HUES64 (cell line): ENCODE measurements at regions not wholly inside any gene's neighbourhood (a gene's known extent, or its start where the extent isn't known, plus 50 kb on each side); places are given as distances from the start of the nearest gene placed in this dataset.
"Not testable (repeated sequence)": the region's sequence is repeated elsewhere in the genome, so short reads cannot be mapped to it uniquely, and the experiment has no call there.

Experiments used
- H3K27ac ChIP-seq: 2 replicates; pipeline ENCODE4 v1.7.0; 2013; ENCODE audit warnings: low read depth, low read length, inconsistent platforms
- H3K27me3 ChIP-seq: 2 replicates; pipeline ENCODE4 v1.6.1; 2013; ENCODE audit warnings: mild to moderate bottlenecking, low read length; ENCODE audit not compliant: insufficient read depth
- H3K36me3 ChIP-seq: 2 replicates; pipeline ENCODE4 v1.6.1; 2013; ENCODE audit warnings: mild to moderate bottlenecking, low read length; ENCODE audit not compliant: insufficient read depth
- H3K4me1 ChIP-seq: 2 replicates; pipeline ENCODE4 v1.6.1; 2013; ENCODE audit warnings: mild to moderate bottlenecking, low read length, moderate library complexity; ENCODE audit not compliant: insufficient read depth
- H3K4me3 ChIP-seq: 2 replicates; pipeline ENCODE4 v1.5.1; 2013; ENCODE audit warnings: mild to moderate bottlenecking, low read length, moderate library complexity
- H3K9ac ChIP-seq: 2 replicates; pipeline ENCODE4 v1.6.1; 2013; ENCODE audit warnings: mild to moderate bottlenecking, low read depth, low read length
- H3K9me3 ChIP-seq: 2 replicates; pipeline ENCODE4 v1.6.1; 2013; ENCODE audit warnings: low read depth, low read length; ENCODE audit not compliant: insufficient read depth
- WGBS: fragments of 150-250, 120-280 bp; methylation state at CpG from one replicate; pipeline ENCODE4 v1.1.7; 2013; ENCODE audit warnings: missing lambda C conversion rate; 5-methylcytosine and 5-hydroxymethylcytosine counted together

- not testable (repeated sequence) for H3K27me3 ChIP-seq, H3K9ac ChIP-seq, H3K4me1 ChIP-seq, H3K4me3 ChIP-seq, H3K9me3 ChIP-seq, H3K36me3 ChIP-seq, H3K27ac ChIP-seq
- 87% methylated on average over 6 of the region's 7 CpGs for whole genome bisulfite sequencing
Measured at GRCh38 chr5:154588833-154589425, 110.9 kb upstream of the HAND1 start.

- Histone ChIP-seq H3K4me3 (no peak overlapping the region), H3K9me3 (no peaks in the 10 kb centered on the region), H3K27me3 (no peaks in the 10 kb centered on the region), H3K9ac (no peak overlapping the region), H3K36me3 (no peaks in the 10 kb centered on the region), H3K27ac (no peak overlapping the region), H3K4me1 (no peaks in the 10 kb centered on the region)
- WGBS, result 93% methylated on average over 11 of the region's 13 CpGs
Measured at GRCh38 chr5:154588091-154588774, 110.2 kb upstream of the HAND1 start.

- Histone ChIP-seq H3K9ac (no peak overlapping the region), H3K36me3 (no peaks in the 10 kb centered on the region), H3K4me3 (no peak overlapping the region), H3K9me3 (no peaks in the 10 kb centered on the region), H3K4me1 (no peaks in the 10 kb centered on the region), H3K27ac (no peak overlapping the region), H3K27me3 (no peaks in the 10 kb centered on the region)
- 78% methylated on average over 10 of the region's 10 CpGs for WGBS
Measured at GRCh38 chr5:154587123-154588026, 109.3 kb upstream of the HAND1 start.

GRCh38 chr5:154583671-154584177, 105.7 kb upstream of the HAND1 start:
- no peaks in the 10 kb centered on the region for H3K27me3 ChIP-seq
- no peaks in the 10 kb centered on the region for H3K36me3 ChIP-seq
- 64% methylated on average over 12 of the region's 12 CpGs for WGBS
- no peak overlapping the region for H3K4me3 ChIP-seq
- no peak overlapping the region for H3K27ac ChIP-seq
- H3K9me3 ChIP-seq, result no peaks in the 10 kb centered on the region
- H3K4me1 ChIP-seq, result peaks cover 2% of the 10 kb centered on the region; the same call in 1 of the 2 replicates
- H3K9ac ChIP-seq, result no peak overlapping the region

- Histone ChIP-seq H3K9ac (no peak overlapping the region), H3K9me3 (no peaks in the 10 kb centered on the region), H3K27me3 (no peaks in the 10 kb centered on the region), H3K4me3 (no peak overlapping the region), H3K27ac (no peak overlapping the region), H3K4me1 (peaks cover 2% of the 10 kb centered on the region; the same call in 1 of the 2 replicates), H3K36me3 (no peaks in the 10 kb centered on the region)
- WGBS, result 82% methylated on average over 5 of the region's 6 CpGs
Measured at GRCh38 chr5:154580422-154580821, 102.4 kb upstream of the HAND1 start.

- Histone ChIP-seq H3K9me3 (no peaks in the 10 kb centered on the region), H3K9ac (no peak overlapping the region), H3K4me3 (no peak overlapping the region), H3K27me3 (no peaks in the 10 kb centered on the region), H3K4me1 (peaks cover 2% of the 10 kb centered on the region; the same call in 1 of the 2 replicates), H3K36me3 (no peaks in the 10 kb centered on the region), H3K27ac (no peak overlapping the region)
- WGBS, result 96% methylated on average over 1 of the region's 1 CpG
Measured at GRCh38 chr5:154577416-154577815, 99.4 kb upstream of the HAND1 start.

GRCh38 chr5:154576429-154576806, 98.4 kb upstream of the HAND1 start:
- Histone ChIP-seq H3K27ac (no peak overlapping the region), H3K4me1 (no peaks in the 10 kb centered on the region; the same call in 1 of the 2 replicates), H3K9ac (no peak overlapping the region), H3K9me3 (no peaks in the 10 kb centered on the region), H3K4me3 (no peak overlapping the region), H3K27me3 (no peaks in the 10 kb centered on the region), H3K36me3 (no peaks in the 10 kb centered on the region)
- 63% methylated on average over 9 of the region's 9 CpGs for WGBS

GRCh38 chr5:154575546-154576428, 97.8 kb upstream of the HAND1 start:
- H3K36me3 ChIP-seq, result no peaks in the 10 kb centered on the region
- WGBS, result 56% methylated on average over 8 of the region's 11 CpGs
- H3K9ac ChIP-seq, result no peak overlapping the region
- H3K4me1 ChIP-seq, result peaks cover 5% of the 10 kb centered on the region; the same call in 1 of the 2 replicates
- no peak overlapping the region for H3K27ac ChIP-seq
- H3K9me3 ChIP-seq, result no peaks in the 10 kb centered on the region
- H3K4me3 ChIP-seq, result no peak overlapping the region
- no peaks in the 10 kb centered on the region for H3K27me3 ChIP-seq

- 96% methylated on average over 6 of the region's 6 CpGs for WGBS
- no peak overlapping the region for H3K27ac ChIP-seq
- no peaks in the 10 kb centered on the region for H3K36me3 ChIP-seq
- no peak overlapping the region for H3K4me3 ChIP-seq
- H3K9me3 ChIP-seq, result no peaks in the 10 kb centered on the region
- peaks cover 7% of the 10 kb centered on the region; the same call in 1 of the 2 replicates for H3K4me1 ChIP-seq
- H3K9ac ChIP-seq, result no peak overlapping the region
- H3K27me3 ChIP-seq, result no peaks in the 10 kb centered on the region
Measured at GRCh38 chr5:154573011-154573410, 95.0 kb upstream of the HAND1 start.

GRCh38 chr5:154571325-154572035, 93.5 kb upstream of the HAND1 start:
- H3K4me3 ChIP-seq, result no peak overlapping the region
- H3K9ac ChIP-seq, result no peak overlapping the region
- WGBS, result 80% methylated on average over 6 of the region's 6 CpGs
- H3K36me3 ChIP-seq, result no peaks in the 10 kb centered on the region
- peaks cover 7% of the 10 kb centered on the region; the same call in 1 of the 2 replicates for H3K4me1 ChIP-seq
- no peak overlapping the region for H3K27ac ChIP-seq
- no peaks in the 10 kb centered on the region for H3K27me3 ChIP-seq
- H3K9me3 ChIP-seq, result no peaks in the 10 kb centered on the region
